IMR-90 (cell line): ENCODE measurements at regions not wholly inside any gene's neighbourhood (a gene's known extent, or its start where the extent isn't known, plus 50 kb on each side); places are given as distances from the start of the nearest gene placed in this dataset.

Experiments
- ATAC-seq: fragments of 200-7000 bp; cut with Tn5 transposase; 2 replicates; pipeline ENCODE4 v1.9.1; 2020; ENCODE audit warnings: low read depth, mild to moderate bottlenecking, moderate library complexity
- BruUV-seq: library from RNA; stranded (reverse); fragments of 400-500 nt; replicated peaks from 2 replicates; lab custom pipeline; 2021; lab: Mats Ljungman, UMichigan
- CTCF ChIA-PET: fragments of 300-600 bp; formaldehyde crosslinking; extraction: SDS; loops from one replicate; lab custom pipeline; 2021; ENCODE audit warnings: antibody characterized with exemption; lab: Yijun Ruan, JAX
- POLR2A ChIA-PET: fragments of 300-600 bp; sonication (Branson Sonifier 250); formaldehyde crosslinking; loops from one replicate; lab custom pipeline; 2022; ENCODE audit warnings: antibody characterized with exemption; ENCODE audit not compliant: unreplicated experiment; lab: Charles Lee
- DNase-seq: peaks from one replicate; pipeline ENCODE4 v3.0.0; 2013
- H2AFZ ChIP-seq: replicated peaks from 2 replicates; pipeline ENCODE3; 2013; ENCODE audit warnings: low read length, mild to moderate bottlenecking; ENCODE audit not compliant: poor library complexity
- H2AK5ac ChIP-seq: 2 replicates; pipeline ENCODE4 v1.6.1; 2013; ENCODE audit warnings: low read depth, low read length, inconsistent platforms
- H2AK9ac ChIP-seq: replicated peaks from 2 replicates; pipeline ENCODE3; 2013; ENCODE audit warnings: mild to moderate bottlenecking, low read depth, low read length, moderate library complexity; ENCODE audit not compliant: poor library complexity
- H2BK120ac ChIP-seq: 2 replicates; pipeline ENCODE4 v1.6.1; 2013; ENCODE audit warnings: low read depth, low read length, inconsistent platforms
- H2BK15ac ChIP-seq: 3 replicates; pipeline ENCODE4 v1.6.1; 2013; ENCODE audit warnings: low read depth, low read length, inconsistent platforms
- H2BK20ac ChIP-seq: 2 replicates; pipeline ENCODE4 v1.6.1; 2013; ENCODE audit warnings: low read depth, mild to moderate bottlenecking, inconsistent platforms, low read length, moderate library complexity
- H2BK5ac ChIP-seq: 2 replicates; pipeline ENCODE4 v1.6.1; 2013; ENCODE audit warnings: mild to moderate bottlenecking, low read depth, low read length, inconsistent platforms; ENCODE audit not compliant: poor library complexity, severe bottlenecking
- H3K14ac ChIP-seq: replicated peaks from 2 replicates; pipeline ENCODE4 v1.6.1; 2013; ENCODE audit warnings: low read depth, low read length, inconsistent platforms
- H3K18ac ChIP-seq: 2 replicates; pipeline ENCODE4 v1.6.1; 2013; ENCODE audit warnings: low read depth, low read length, control low read depth
- H3K23ac ChIP-seq: 2 replicates; pipeline ENCODE4 v1.6.1; 2013; ENCODE audit warnings: low read depth, low read length, inconsistent platforms
- H3K27ac ChIP-seq: 2 replicates; pipeline ENCODE4 v1.5.1; 2013; ENCODE audit warnings: mild to moderate bottlenecking, control low read depth, low read length; ENCODE audit not compliant: insufficient read depth
- H3K27me3 ChIP-seq: 2 replicates; pipeline ENCODE4 v1.6.1; 2013; ENCODE audit warnings: low read length; ENCODE audit not compliant: control insufficient read depth, insufficient read depth
- H3K36me3 ChIP-seq: 2 replicates; pipeline ENCODE4 v1.6.1; 2013; ENCODE audit warnings: low read length, mixed read lengths; ENCODE audit not compliant: control insufficient read depth, insufficient read depth
- H3K4ac ChIP-seq: 2 replicates; pipeline ENCODE4 v1.6.1; 2013; ENCODE audit warnings: low read depth, low read length, inconsistent platforms
- H3K4me1 ChIP-seq: 2 replicates; pipeline ENCODE4 v1.6.1; 2013; ENCODE audit warnings: low read length, mixed read lengths; ENCODE audit not compliant: control insufficient read depth, insufficient read depth
- H3K4me2 ChIP-seq: 2 replicates; pipeline ENCODE4 v1.6.1; 2013; ENCODE audit warnings: low read depth, mild to moderate bottlenecking, control low read depth, low read length, moderate library complexity
- H3K4me3 ChIP-seq: 2 replicates; pipeline ENCODE4 v1.5.1; 2013; ENCODE audit warnings: low read depth, mild to moderate bottlenecking, control low read depth, low read length, moderate library complexity; ENCODE audit not compliant: insufficient read depth
- H3K56ac ChIP-seq: 2 replicates; pipeline ENCODE4 v1.6.1; 2013; ENCODE audit warnings: low read length, inconsistent platforms; ENCODE audit not compliant: insufficient read depth; ENCODE audit errors: extremely low read depth
- H3K79me1 ChIP-seq, 2 experiments: 2 replicates each; pipeline ENCODE4 v1.6.1; 2013; ENCODE audit warnings: low read length in 2 of 2, inconsistent platforms in 1 of 2, low read depth in 1 of 2
- H3K9ac ChIP-seq: 2 replicates; pipeline ENCODE4 v1.6.1; 2013; ENCODE audit warnings: low read depth, low read length, control low read depth
- H3K9me1 ChIP-seq: 2 replicates; pipeline ENCODE4 v1.6.1; 2013; ENCODE audit warnings: low read length, inconsistent platforms; ENCODE audit not compliant: insufficient read depth
- H3K9me3 ChIP-seq: 2 replicates; pipeline ENCODE4 v1.6.1; 2013; ENCODE audit warnings: low read length; ENCODE audit not compliant: control insufficient read depth, insufficient read depth
- H4K20me1 ChIP-seq: 2 replicates; pipeline ENCODE4 v1.6.1; 2013; ENCODE audit warnings: low read length, inconsistent platforms; ENCODE audit not compliant: insufficient read depth
- H4K5ac ChIP-seq: 2 replicates; pipeline ENCODE4 v1.6.1; 2013; ENCODE audit warnings: mild to moderate bottlenecking, low read depth, low read length, control low read depth
- H4K8ac ChIP-seq, 2 experiments: 2 replicates each; pipeline ENCODE4 v1.6.1; 2013; ENCODE audit warnings: low read depth in 2 of 2, low read length in 2 of 2, control low read depth in 1 of 2, inconsistent platforms in 1 of 2
- H4K91ac ChIP-seq: 2 replicates; pipeline ENCODE4 v1.6.1; 2013; ENCODE audit warnings: low read depth, low read length, inconsistent platforms; ENCODE audit not compliant: insufficient read depth
- BHLHE40 ChIP-seq: fragments of 150-350 bp; IDR thresholded peaks from 2 replicates; pipeline ENCODE4 v1.6.1; 2016; ENCODE audit warnings: mild to moderate bottlenecking, low read depth, low read length
- CEBPB ChIP-seq: IDR thresholded peaks from 2 replicates; pipeline ENCODE4 v1.6.1; 2012; ENCODE audit warnings: low read depth, low read length, improper control_type of control experiment
- FOS ChIP-seq: fragments of 150-350 bp; IDR thresholded peaks from 2 replicates; pipeline ENCODE4 v1.6.1; 2016; ENCODE audit warnings: low read depth, low read length
- MAFK ChIP-seq: IDR thresholded peaks from 2 replicates; pipeline ENCODE4 v1.6.1; 2012; ENCODE audit warnings: low read depth, low read length, improper control_type of control experiment
- MAZ ChIP-seq: IDR thresholded peaks from 2 replicates; pipeline ENCODE4 v1.6.1; 2012; ENCODE audit warnings: low read depth, mild to moderate bottlenecking, low read length, improper control_type of control experiment, moderate library complexity, borderline replicate concordance
- RFX5 ChIP-seq: IDR thresholded peaks from 2 replicates; pipeline ENCODE4 v1.8.0; 2012; ENCODE audit warnings: low read depth, mild to moderate bottlenecking, low read length, moderate library complexity
- WGBS, 2 experiments: methylation state at CpG; one replicate each; pipeline versions ENCODE4 v1.1.5 to v1.1.7; 2013; ENCODE audit warnings: missing lambda C conversion rate in 2 of 2; ENCODE audit not compliant: insufficient read length in 1 of 2; ENCODE audit errors: extremely low coverage in 2 of 2; 5-methylcytosine and 5-hydroxymethylcytosine counted together
- dilution Hi-C: fragments of 300-500 bp; cut with HindIII; formaldehyde crosslinking; loops from one replicate; pipeline ENCODE4 v1.14.3; 2018; ENCODE audit warnings: low sequenced_read_pairs; ENCODE audit not compliant: unreplicated experiment
- in situ Hi-C: fragments of 300-500 bp; cut with MboI; formaldehyde crosslinking; loops from 3 replicates; pipeline ENCODE4 v1.14.3; 2019; ENCODE audit warnings: low sequenced_read_pairs, inconsistent platforms, mixed read lengths
- intact Hi-C: fragments of 100-400 bp; cut with micrococcal nuclease; formaldehyde crosslinking; loops from 2 replicates; pipeline ENCODE4 v1.10.0; 2022

- CTCF ChIA-PET = no interaction called here
- Histone ChIP-seq H3K9me3 (no peaks in the 10 kb centered on the region), H3K4ac (no peak overlapping the region), H2BK15ac (no peak overlapping the region), H3K4me2 (no peak overlapping the region), H3K4me1 (no peaks in the 10 kb centered on the region), H3K79me1 (no peaks in the 10 kb centered on the region), H4K8ac (no peak overlapping the region), H2BK5ac (no peak overlapping the region), H3K56ac (no peak overlapping the region), H4K20me1 (no peaks in the 10 kb centered on the region), H3K9ac (no peak overlapping the region), H3K4me3 (no peak overlapping the region), H2AFZ (no peak overlapping the region), H3K27ac (no peak overlapping the region), H2BK120ac (no peak overlapping the region), H3K18ac (no peak overlapping the region), H3K14ac (no peak overlapping the region), H3K23ac (no peak overlapping the region), H2AK5ac (no peak overlapping the region), H2AK9ac (no peak overlapping the region), H3K36me3 (no peaks in the 10 kb centered on the region), H4K5ac (no peak overlapping the region), H2BK20ac (no peak overlapping the region), H4K91ac (no peak overlapping the region), H3K27me3 (peaks cover 67% of the 10 kb centered on the region), H3K9me1 (no peaks in the 10 kb centered on the region)
- ATAC-seq (no peak), DNase-seq (no peak)
- intact Hi-C loops = no loop called here
- POLR2A ChIA-PET = no interaction called here
- 17% methylated on average over 1 of the region's 3 CpGs; no CpG with 5 or more reads in 1 of the 2 experiments for WGBS, 2 experiments
- TF ChIP-seq RFX5 (no peak), MAFK (no peak), FOS (no peak), MAZ (no peak), BHLHE40 (no peak), CEBPB (no peak)
- in situ Hi-C loops = no loop called here
- dilution Hi-C loops = no loop called here
- no TSS peak for BruUV-seq
Measured at GRCh38 chr6:33915134-33915533, 111.3 kb upstream of the MLN start.
